GM23338 (cell line): ENCODE measurements at regions not wholly inside any gene's neighbourhood (a gene's known extent, or its start where the extent isn't known, plus 50 kb on each side); places are given as distances from the start of the nearest gene placed in this dataset.

Experiments
- ATAC-seq: fragments of 200-7000 bp; cut with Tn5 transposase; 3 replicates; pipeline ENCODE4 v1.9.1; 2020
- DNase-seq: peaks from one replicate; pipeline ENCODE4 v3.0.0-alpha.2; 2015; ENCODE audit warnings: low spot score
- H2AFZ ChIP-seq: fragments of 200-600 bp; sonication (generic); 2 replicates; pipeline ENCODE4 v1.8.0; 2016; ENCODE audit warnings: antibody characterized with exemption, mild to moderate bottlenecking, moderate library complexity
- H3F3A ChIP-seq: fragments of 200-600 bp; sonication (generic); replicated peaks from 2 replicates; pipeline ENCODE4 v1.8.0; 2017; ENCODE audit warnings: antibody characterized with exemption, mixed run types, low read depth
- H3K27ac ChIP-seq: fragments of 200-600 bp; sonication (generic); 2 replicates; pipeline ENCODE4 v1.6.1; 2016; ENCODE audit warnings: low read depth
- H3K27me3 ChIP-seq: fragments of 200-600 bp; sonication (generic); 2 replicates; pipeline ENCODE4 v1.8.0; 2016; ENCODE audit warnings: mild to moderate bottlenecking, mixed run types, moderate library complexity; ENCODE audit not compliant: insufficient read depth
- H3K36me3 ChIP-seq: fragments of 200-600 bp; sonication (generic); 2 replicates; pipeline ENCODE4 v1.8.0; 2016; ENCODE audit warnings: mild to moderate bottlenecking; ENCODE audit not compliant: insufficient read depth
- H3K4me1 ChIP-seq: fragments of 200-600 bp; sonication (generic); 2 replicates; pipeline ENCODE4 v1.8.0; 2016; ENCODE audit warnings: mild to moderate bottlenecking, moderate library complexity; ENCODE audit not compliant: insufficient read depth
- H3K4me2 ChIP-seq: fragments of 200-600 bp; sonication (generic); 2 replicates; pipeline ENCODE4 v1.7.1; 2017; ENCODE audit warnings: mixed run types
- H3K4me3 ChIP-seq: fragments of 200-600 bp; sonication (generic); 2 replicates; pipeline ENCODE4 v1.6.1; 2016; ENCODE audit warnings: mixed run types
- H3K79me2 ChIP-seq: fragments of 200-600 bp; sonication (generic); replicated peaks from 2 replicates; pipeline ENCODE4 v1.8.0; 2017; ENCODE audit warnings: mild to moderate bottlenecking; ENCODE audit not compliant: insufficient read depth
- H3K9me2 ChIP-seq: fragments of 200-600 bp; sonication (generic); 2 replicates; pipeline ENCODE4 v1.8.0; 2017; ENCODE audit not compliant: insufficient read depth
- H4K20me1 ChIP-seq: fragments of 200-600 bp; sonication (generic); replicated peaks from 2 replicates; pipeline ENCODE4 v1.8.0; 2017; ENCODE audit warnings: mild to moderate bottlenecking; ENCODE audit not compliant: insufficient read depth
- H3K27ac Mint-ChIP-seq: 2 replicates; pipeline ENCODE4 v1.8.0; 2020; ENCODE audit warnings: inconsistent platforms, mild to moderate bottlenecking, moderate library complexity, mixed read lengths
- H3K27me3 Mint-ChIP-seq: 3 replicates; pipeline ENCODE4 v1.8.0; 2022; ENCODE audit warnings: low read depth, mild to moderate bottlenecking, moderate library complexity, mixed read lengths, inconsistent platforms; ENCODE audit not compliant: insufficient read depth, poor library complexity
- H3K36me3 Mint-ChIP-seq: 3 replicates; pipeline ENCODE4 v1.8.0; 2021; ENCODE audit warnings: low read depth, mild to moderate bottlenecking, inconsistent platforms, moderate library complexity, mixed read lengths
- H3K4me1 Mint-ChIP-seq: 3 replicates; pipeline ENCODE4 v1.8.0; 2020; ENCODE audit warnings: mild to moderate bottlenecking, inconsistent platforms, mixed read lengths
- H3K4me3 Mint-ChIP-seq: 3 replicates; pipeline ENCODE4 v1.8.0; 2021; ENCODE audit warnings: moderate library complexity, mild to moderate bottlenecking, inconsistent platforms, mixed read lengths
- H3K9me3 Mint-ChIP-seq: 3 replicates; pipeline ENCODE4 v1.8.0; 2020; ENCODE audit warnings: moderate library complexity, mild to moderate bottlenecking, inconsistent platforms, mixed read lengths
- CREB1 ChIP-seq: fragments of 250-450 bp; sonication (Bioruptor Pico); IDR thresholded peaks from 2 replicates; pipeline ENCODE4 v1.5.0; 2020; ENCODE audit warnings: low read depth, mild to moderate bottlenecking, moderate library complexity
- EZH2 ChIP-seq: fragments of 200-600 bp; sonication (generic); IDR thresholded peaks from one replicate; pipeline ENCODE4 v1.8.0; 2017; ENCODE audit warnings: antibody characterized with exemption, mild to moderate bottlenecking, low read depth; ENCODE audit not compliant: unreplicated experiment
- EZH2phosphoT487 ChIP-seq: fragments of 200-600 bp; sonication (generic); IDR thresholded peaks from one replicate; pipeline ENCODE4 v1.8.1; 2018; ENCODE audit warnings: antibody characterized with exemption; ENCODE audit not compliant: unreplicated experiment
- JUNB ChIP-seq: IDR thresholded peaks from one replicate; pipeline ENCODE4 v1.6.1; 2016; ENCODE audit warnings: antibody characterized with exemption; ENCODE audit not compliant: unreplicated experiment
- NANOG ChIP-seq: IDR thresholded peaks from 2 replicates; pipeline ENCODE4 v1.6.1; 2016; ENCODE audit warnings: antibody characterized with exemption, borderline replicate concordance
- POLR2AphosphoS5 ChIP-seq: IDR thresholded peaks from 2 replicates; pipeline ENCODE4 v1.6.1; 2016; ENCODE audit warnings: antibody characterized with exemption, low read depth
- STAT1 ChIP-seq: IDR thresholded peaks from one replicate; pipeline ENCODE4 v1.6.1; 2016; ENCODE audit warnings: antibody characterized with exemption; ENCODE audit not compliant: unreplicated experiment
- ZNF114 ChIP-seq: fragments of 250-450 bp; sonication (Bioruptor Pico); IDR thresholded peaks from 2 replicates; pipeline ENCODE4 v1.5.0; 2020; ENCODE audit warnings: mild to moderate bottlenecking, moderate library complexity
- ZNF331 ChIP-seq: fragments of 250-450 bp; sonication (Bioruptor Pico); IDR thresholded peaks from 2 replicates; pipeline ENCODE4 v1.5.0; 2020; ENCODE audit warnings: low read depth, mild to moderate bottlenecking, moderate library complexity
- TF ChIP-seq, protein P1 (sequence below): fragments of 250-450 bp; sonication (Bioruptor Pico); IDR thresholded peaks from 2 replicates; pipeline ENCODE4 v1.5.0; 2020; ENCODE audit warnings: mild to moderate bottlenecking, moderate library complexity
- TF ChIP-seq, protein P2 (sequence below): IDR thresholded peaks from 2 replicates; pipeline ENCODE4 v1.6.1; 2016; ENCODE audit warnings: antibody characterized with exemption
- TF ChIP-seq, protein P3 (sequence below), 2 experiments: fragments of 200-600 bp in 1 of 2; sonication (generic) in 1 of 2; conservative IDR thresholded peaks; 2 replicates each; pipeline versions ENCODE4 v1.5.1 to v1.6.1; 2016 to 2017; ENCODE audit warnings: antibody characterized with exemption in 2 of 2, low read depth in 2 of 2, mild to moderate bottlenecking in 2 of 2, moderate library complexity in 1 of 2
- TF ChIP-seq, protein P4 (sequence below): IDR thresholded peaks from one replicate; pipeline ENCODE4 v1.6.1; 2018; ENCODE audit warnings: antibody characterized with exemption; ENCODE audit not compliant: unreplicated experiment

DNA sequence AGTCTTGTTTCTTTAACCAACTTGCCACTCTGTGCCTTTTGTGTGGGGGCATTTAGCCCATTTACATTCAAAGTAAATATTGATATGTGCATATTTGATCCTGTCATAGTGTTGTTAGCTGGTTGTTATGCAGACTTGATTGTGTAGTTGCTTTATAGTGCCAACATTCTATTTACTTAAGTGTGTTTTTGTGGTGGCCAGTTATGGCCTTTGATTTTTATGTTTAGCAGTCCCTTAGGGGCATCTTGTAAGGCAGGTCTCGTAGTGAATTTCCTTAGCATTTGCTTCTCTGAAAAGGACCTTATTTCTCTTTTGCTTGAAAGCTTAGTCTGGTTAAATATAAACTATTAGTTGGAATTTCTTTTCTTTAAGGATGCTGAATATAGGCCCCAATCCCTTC lies 282.8 kb upstream of the NECTIN3 start:
- Histone ChIP-seq H3K79me2 (no peaks in the 10 kb centered on the region), H3K4me2 (no peak overlapping the region), H2AFZ (no peak overlapping the region), H3K4me1 (no peaks in the 10 kb centered on the region; the same call in 1 of the 2 replicates), H3K9me2 (no peaks in the 10 kb centered on the region; the same call in 1 of the 2 replicates), H4K20me1 (no peaks in the 10 kb centered on the region), H3K27me3 (no peaks in the 10 kb centered on the region), H3K4me3 (no peak overlapping the region), H3F3A (no peaks in the 10 kb centered on the region), H3K36me3 (peaks cover 8% of the 10 kb centered on the region; the same call in 1 of the 2 replicates), H3K27ac (no peak overlapping the region)
- TF ChIP-seq CREB1, result no peak
- TF ChIP-seq, protein P1, sequence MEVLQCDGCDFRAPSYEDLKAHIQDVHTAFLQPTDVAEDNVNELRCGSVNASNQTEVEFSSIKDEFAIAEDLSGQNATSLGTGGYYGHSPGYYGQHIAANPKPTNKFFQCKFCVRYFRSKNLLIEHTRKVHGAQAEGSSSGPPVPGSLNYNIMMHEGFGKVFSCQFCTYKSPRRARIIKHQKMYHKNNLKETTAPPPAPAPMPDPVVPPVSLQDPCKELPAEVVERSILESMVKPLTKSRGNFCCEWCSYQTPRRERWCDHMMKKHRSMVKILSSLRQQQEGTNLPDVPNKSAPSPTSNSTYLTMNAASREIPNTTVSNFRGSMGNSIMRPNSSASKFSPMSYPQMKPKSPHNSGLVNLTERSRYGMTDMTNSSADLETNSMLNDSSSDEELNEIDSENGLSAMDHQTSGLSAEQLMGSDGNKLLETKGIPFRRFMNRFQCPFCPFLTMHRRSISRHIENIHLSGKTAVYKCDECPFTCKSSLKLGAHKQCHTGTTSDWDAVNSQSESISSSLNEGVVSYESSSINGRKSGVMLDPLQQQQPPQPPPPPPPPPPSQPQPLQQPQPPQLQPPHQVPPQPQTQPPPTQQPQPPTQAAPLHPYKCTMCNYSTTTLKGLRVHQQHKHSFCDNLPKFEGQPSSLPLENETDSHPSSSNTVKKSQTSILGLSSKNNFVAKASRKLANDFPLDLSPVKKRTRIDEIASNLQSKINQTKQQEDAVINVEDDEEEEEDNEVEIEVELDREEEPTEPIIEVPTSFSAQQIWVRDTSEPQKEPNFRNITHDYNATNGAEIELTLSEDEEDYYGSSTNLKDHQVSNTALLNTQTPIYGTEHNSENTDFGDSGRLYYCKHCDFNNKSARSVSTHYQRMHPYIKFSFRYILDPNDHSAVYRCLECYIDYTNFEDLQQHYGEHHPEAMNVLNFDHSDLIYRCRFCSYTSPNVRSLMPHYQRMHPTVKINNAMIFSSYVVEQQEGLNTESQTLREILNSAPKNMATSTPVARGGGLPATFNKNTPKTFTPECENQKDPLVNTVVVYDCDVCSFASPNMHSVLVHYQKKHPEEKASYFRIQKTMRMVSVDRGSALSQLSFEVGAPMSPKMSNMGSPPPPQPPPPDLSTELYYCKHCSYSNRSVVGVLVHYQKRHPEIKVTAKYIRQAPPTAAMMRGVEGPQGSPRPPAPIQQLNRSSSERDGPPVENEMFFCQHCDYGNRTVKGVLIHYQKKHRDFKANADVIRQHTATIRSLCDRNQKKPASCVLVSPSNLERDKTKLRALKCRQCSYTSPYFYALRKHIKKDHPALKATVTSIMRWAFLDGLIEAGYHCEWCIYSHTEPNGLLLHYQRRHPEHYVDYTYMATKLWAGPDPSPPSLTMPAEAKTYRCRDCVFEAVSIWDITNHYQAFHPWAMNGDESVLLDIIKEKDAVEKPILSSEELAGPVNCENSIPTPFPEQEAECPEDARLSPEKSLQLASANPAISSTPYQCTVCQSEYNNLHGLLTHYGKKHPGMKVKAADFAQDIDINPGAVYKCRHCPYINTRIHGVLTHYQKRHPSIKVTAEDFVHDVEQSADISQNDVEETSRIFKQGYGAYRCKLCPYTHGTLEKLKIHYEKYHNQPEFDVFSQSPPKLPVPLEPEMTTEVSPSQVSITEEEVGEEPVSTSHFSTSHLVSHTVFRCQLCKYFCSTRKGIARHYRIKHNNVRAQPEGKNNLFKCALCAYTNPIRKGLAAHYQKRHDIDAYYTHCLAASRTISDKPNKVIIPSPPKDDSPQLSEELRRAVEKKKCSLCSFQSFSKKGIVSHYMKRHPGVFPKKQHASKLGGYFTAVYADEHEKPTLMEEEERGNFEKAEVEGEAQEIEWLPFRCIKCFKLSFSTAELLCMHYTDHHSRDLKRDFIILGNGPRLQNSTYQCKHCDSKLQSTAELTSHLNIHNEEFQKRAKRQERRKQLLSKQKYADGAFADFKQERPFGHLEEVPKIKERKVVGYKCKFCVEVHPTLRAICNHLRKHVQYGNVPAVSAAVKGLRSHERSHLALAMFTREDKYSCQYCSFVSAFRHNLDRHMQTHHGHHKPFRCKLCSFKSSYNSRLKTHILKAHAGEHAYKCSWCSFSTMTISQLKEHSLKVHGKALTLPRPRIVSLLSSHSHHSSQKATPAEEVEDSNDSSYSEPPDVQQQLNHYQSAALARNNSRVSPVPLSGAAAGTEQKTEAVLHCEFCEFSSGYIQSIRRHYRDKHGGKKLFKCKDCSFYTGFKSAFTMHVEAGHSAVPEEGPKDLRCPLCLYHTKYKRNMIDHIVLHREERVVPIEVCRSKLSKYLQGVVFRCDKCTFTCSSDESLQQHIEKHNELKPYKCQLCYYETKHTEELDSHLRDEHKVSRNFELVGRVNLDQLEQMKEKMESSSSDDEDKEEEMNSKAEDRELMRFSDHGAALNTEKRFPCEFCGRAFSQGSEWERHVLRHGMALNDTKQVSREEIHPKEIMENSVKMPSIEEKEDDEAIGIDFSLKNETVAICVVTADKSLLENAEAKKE, result no peak
- TF ChIP-seq, protein P2, sequence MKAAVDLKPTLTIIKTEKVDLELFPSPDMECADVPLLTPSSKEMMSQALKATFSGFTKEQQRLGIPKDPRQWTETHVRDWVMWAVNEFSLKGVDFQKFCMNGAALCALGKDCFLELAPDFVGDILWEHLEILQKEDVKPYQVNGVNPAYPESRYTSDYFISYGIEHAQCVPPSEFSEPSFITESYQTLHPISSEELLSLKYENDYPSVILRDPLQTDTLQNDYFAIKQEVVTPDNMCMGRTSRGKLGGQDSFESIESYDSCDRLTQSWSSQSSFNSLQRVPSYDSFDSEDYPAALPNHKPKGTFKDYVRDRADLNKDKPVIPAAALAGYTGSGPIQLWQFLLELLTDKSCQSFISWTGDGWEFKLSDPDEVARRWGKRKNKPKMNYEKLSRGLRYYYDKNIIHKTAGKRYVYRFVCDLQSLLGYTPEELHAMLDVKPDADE, result no peak
- TF ChIP-seq EZH2, result no peak
- TF ChIP-seq ZNF114, result no peak
- no peak for TF ChIP-seq NANOG
- TF ChIP-seq, protein P3, sequence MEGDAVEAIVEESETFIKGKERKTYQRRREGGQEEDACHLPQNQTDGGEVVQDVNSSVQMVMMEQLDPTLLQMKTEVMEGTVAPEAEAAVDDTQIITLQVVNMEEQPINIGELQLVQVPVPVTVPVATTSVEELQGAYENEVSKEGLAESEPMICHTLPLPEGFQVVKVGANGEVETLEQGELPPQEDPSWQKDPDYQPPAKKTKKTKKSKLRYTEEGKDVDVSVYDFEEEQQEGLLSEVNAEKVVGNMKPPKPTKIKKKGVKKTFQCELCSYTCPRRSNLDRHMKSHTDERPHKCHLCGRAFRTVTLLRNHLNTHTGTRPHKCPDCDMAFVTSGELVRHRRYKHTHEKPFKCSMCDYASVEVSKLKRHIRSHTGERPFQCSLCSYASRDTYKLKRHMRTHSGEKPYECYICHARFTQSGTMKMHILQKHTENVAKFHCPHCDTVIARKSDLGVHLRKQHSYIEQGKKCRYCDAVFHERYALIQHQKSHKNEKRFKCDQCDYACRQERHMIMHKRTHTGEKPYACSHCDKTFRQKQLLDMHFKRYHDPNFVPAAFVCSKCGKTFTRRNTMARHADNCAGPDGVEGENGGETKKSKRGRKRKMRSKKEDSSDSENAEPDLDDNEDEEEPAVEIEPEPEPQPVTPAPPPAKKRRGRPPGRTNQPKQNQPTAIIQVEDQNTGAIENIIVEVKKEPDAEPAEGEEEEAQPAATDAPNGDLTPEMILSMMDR (conservative IDR thresholded peaks at IDR 0.05; ENCODE audit: low read depth in 2 of 2), result no peak
- no peak for TF ChIP-seq ZNF331
- no peak for TF ChIP-seq EZH2phosphoT487
- no peak for TF ChIP-seq POLR2AphosphoS5
- TF ChIP-seq STAT1, result no peak
- TF ChIP-seq, protein P4, sequence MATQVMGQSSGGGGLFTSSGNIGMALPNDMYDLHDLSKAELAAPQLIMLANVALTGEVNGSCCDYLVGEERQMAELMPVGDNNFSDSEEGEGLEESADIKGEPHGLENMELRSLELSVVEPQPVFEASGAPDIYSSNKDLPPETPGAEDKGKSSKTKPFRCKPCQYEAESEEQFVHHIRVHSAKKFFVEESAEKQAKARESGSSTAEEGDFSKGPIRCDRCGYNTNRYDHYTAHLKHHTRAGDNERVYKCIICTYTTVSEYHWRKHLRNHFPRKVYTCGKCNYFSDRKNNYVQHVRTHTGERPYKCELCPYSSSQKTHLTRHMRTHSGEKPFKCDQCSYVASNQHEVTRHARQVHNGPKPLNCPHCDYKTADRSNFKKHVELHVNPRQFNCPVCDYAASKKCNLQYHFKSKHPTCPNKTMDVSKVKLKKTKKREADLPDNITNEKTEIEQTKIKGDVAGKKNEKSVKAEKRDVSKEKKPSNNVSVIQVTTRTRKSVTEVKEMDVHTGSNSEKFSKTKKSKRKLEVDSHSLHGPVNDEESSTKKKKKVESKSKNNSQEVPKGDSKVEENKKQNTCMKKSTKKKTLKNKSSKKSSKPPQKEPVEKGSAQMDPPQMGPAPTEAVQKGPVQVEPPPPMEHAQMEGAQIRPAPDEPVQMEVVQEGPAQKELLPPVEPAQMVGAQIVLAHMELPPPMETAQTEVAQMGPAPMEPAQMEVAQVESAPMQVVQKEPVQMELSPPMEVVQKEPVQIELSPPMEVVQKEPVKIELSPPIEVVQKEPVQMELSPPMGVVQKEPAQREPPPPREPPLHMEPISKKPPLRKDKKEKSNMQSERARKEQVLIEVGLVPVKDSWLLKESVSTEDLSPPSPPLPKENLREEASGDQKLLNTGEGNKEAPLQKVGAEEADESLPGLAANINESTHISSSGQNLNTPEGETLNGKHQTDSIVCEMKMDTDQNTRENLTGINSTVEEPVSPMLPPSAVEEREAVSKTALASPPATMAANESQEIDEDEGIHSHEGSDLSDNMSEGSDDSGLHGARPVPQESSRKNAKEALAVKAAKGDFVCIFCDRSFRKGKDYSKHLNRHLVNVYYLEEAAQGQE, result no peak
- no peak for TF ChIP-seq JUNB
- H3K36me3 Mint-ChIP-seq, result peaks cover 24% of the 10 kb centered on the region; the same call in 2 of the 3 replicates
- no peak overlapping the region for H3K4me3 Mint-ChIP-seq
- no peak for ATAC-seq
- DNase-seq, result no peak
- H3K27me3 Mint-ChIP-seq, result no peaks in the 10 kb centered on the region
- H3K27ac Mint-ChIP-seq, result no peak overlapping the region
- H3K9me3 Mint-ChIP-seq, result peaks cover 23% of the 10 kb centered on the region; the same call in 2 of the 3 replicates
- peaks cover under 1% of the 10 kb centered on the region; the same call in 2 of the 3 replicates for H3K4me1 Mint-ChIP-seq
